ENCODE measurements at regions not wholly inside any gene's neighbourhood (a gene's known extent, or its start where the extent isn't known, plus 50 kb on each side); places are given as distances from the start of the nearest gene placed in this dataset.

DNA sequence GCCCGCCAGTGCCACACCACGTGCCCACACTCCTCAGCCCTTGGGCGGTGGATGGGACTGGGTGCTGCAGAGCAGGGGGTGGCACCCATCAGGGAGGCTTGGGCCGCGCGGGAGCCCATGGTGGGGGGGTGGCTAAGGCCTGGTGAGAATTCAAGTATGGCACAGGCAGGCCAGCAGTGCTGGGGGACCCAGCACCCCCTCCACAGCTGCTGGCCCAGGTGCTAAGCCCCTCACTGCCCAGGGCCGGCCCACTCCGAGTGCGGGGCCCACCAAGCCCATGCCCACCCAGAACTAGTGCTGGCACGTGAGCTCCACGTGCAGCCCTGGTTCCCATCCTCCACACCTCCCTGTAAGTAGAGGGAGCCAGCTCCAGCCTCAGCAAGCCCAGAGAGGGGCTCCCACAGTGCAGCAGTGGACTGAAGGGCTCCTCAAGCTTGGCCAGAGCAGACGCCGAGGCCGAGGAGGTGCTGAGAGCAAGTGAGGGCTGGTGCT, 1091.1 kb upstream of the GJE1 start:
- Histone ChIP-seq H3K9me3 (ENCODE audit: control insufficient read depth, low read length) (no peaks in the 10 kb centered on the region), H3K36me3 (ENCODE audit: control insufficient read depth, insufficient read depth, low read length, severe bottlenecking) (no peaks in the 10 kb centered on the region), H3K4me3 (ENCODE audit: low read length) (no peak overlapping the region), H3K9ac (ENCODE audit: low read length) (no peak overlapping the region), H3K27me3 (replicated peaks; ENCODE audit: control insufficient read depth, insufficient read depth, low read length) (no peaks in the 10 kb centered on the region), H3K4me1 (ENCODE audit: control insufficient read depth, insufficient read depth, low read length) (no peaks in the 10 kb centered on the region)
- DNase-seq (ENCODE audit: low read depth) = no peak

DNA sequence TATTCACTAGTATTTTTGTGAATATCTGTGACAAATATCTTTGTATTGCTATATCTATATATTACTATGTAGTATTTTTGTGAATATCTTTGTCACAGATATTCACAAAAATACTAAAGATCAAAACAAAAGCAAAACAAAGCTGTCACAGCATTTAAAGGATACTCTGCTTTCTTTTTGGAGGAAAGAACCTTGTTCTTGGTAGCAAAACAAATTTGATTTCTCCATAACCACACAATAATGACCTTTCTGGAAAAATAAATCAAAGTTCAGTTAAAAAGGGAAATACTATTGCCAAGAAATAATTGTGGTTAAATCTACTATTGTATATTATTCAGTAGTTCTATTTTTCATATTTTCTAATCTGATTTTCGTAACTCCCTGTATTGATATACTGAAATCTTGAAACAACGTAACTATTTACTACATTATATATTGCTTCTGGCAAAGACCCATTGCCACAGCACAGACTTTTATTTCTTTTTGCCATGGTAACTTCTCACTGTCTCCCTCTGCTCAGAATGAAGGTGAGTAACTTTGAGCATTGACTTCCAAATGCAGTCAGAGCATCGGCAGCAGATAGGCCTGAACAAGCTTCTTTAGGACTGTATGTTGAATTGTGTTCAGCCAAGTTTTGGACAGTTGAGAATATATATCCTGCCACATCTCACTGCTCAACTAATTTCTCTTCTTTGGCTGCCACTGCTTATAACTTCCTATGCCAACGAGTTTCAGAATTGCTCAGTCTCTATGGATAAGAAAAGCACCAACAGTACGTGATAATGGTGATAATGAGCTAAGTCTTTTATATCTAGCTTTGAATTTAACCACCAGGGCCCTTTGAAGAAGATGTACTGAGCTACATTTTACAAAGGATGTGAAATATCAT, 1097.2 kb upstream of the GJE1 start:
- Histone ChIP-seq H3K27me3 (replicated peaks; ENCODE audit: control insufficient read depth, insufficient read depth, low read length) (no peaks in the 10 kb centered on the region), H3K4me1 (ENCODE audit: control insufficient read depth, insufficient read depth, low read length) (peaks cover 7% of the 10 kb centered on the region), H3K36me3 (ENCODE audit: control insufficient read depth, insufficient read depth, low read length, severe bottlenecking) (no peaks in the 10 kb centered on the region), H3K4me3 (ENCODE audit: low read length) (no peak overlapping the region), H3K9me3 (ENCODE audit: control insufficient read depth, low read length) (no peaks in the 10 kb centered on the region), H3K9ac (ENCODE audit: low read length) (no peak overlapping the region)
- DNase-seq (ENCODE audit: low read depth) = no peak

DNA sequence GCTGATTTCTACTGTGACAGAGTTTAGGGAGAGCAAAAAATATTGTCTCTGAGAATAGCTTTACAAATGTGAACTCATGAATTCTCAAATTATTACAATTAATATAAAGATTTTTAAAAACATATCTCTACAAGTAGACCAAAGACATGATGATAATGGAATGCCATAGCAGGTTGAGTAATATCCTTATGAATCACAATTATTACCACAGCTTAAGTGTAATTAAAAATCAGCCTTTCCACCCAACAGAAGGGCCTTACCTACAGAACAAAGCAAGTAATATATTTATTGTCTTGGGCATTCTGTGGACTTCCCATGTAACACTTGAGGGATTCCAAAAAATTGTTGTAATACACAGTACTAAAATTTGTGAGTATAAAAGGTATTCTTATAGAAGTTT, 1099.6 kb upstream of the GJE1 start:
- no peaks in the 10 kb centered on the region for H3K9me3 ChIP-seq (ENCODE audit: control insufficient read depth, low read length)
- peaks cover 7% of the 10 kb centered on the region for H3K4me1 ChIP-seq (ENCODE audit: control insufficient read depth, insufficient read depth, low read length)
- no peaks in the 10 kb centered on the region for H3K36me3 ChIP-seq (ENCODE audit: control insufficient read depth, insufficient read depth, low read length, severe bottlenecking)
- H3K9ac ChIP-seq (ENCODE audit: low read length) = no peak overlapping the region
- DNase-seq (ENCODE audit: low read depth) = peak; percentile 3
- H3K27me3 ChIP-seq (replicated peaks; ENCODE audit: control insufficient read depth, insufficient read depth, low read length) = no peaks in the 10 kb centered on the region
- H3K4me3 ChIP-seq (ENCODE audit: low read length) = no peak overlapping the region

DNA sequence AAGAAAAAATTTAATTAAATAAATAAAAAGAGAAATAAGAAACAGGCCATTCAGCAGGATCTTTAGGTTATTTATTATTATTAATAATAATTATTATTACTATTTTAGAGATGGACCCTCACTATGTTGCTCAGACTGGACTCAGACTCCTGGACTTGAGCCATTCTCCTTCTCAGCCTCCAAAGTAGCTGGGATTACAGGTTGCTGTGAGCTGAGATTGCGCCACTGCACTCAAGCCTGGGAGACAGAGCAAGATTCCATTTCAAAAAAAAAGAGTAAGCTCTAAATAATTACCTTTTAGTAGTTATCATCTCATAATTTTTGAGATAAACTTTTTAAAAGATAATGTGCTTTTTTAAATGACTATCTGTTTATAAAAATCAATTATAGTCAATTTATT, 1102.8 kb upstream of the GJE1 start:
- Histone ChIP-seq H3K9ac (ENCODE audit: low read length) (no peak overlapping the region), H3K4me3 (ENCODE audit: low read length) (no peak overlapping the region), H3K9me3 (ENCODE audit: control insufficient read depth, low read length) (no peaks in the 10 kb centered on the region), H3K4me1 (ENCODE audit: control insufficient read depth, insufficient read depth, low read length) (peaks cover 7% of the 10 kb centered on the region), H3K36me3 (ENCODE audit: control insufficient read depth, insufficient read depth, low read length, severe bottlenecking) (no peaks in the 10 kb centered on the region), H3K27me3 (replicated peaks; ENCODE audit: control insufficient read depth, insufficient read depth, low read length) (no peaks in the 10 kb centered on the region)
- peak; percentile 18 for DNase-seq (ENCODE audit: low read depth)

DNA sequence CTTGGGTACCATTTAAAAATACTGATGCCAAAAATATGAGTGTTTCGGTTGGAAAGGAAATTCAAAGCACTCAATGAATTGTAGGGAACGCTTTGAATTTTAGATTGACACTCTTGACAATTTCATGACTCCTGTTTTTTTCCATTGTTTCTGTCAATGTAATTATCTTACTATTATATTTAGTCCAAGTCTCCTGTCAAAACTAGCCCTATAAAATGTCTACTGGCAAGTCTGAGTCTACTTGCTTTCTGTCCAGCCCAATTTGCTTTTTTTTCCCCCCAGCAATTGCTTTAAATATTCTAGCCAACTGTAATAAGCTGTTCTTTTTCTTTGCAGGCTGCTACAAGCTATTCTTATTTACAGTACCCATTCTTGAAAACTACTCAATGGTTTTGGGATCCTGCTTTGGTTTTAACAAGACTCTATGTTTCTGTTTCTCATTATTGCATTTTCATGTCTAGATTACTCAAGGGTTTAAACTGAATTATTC, 1103.9 kb upstream of the GJE1 start:
- Histone ChIP-seq H3K9ac (ENCODE audit: low read length) (no peak overlapping the region), H3K36me3 (ENCODE audit: control insufficient read depth, insufficient read depth, low read length, severe bottlenecking) (no peaks in the 10 kb centered on the region), H3K27me3 (replicated peaks; ENCODE audit: control insufficient read depth, insufficient read depth, low read length) (no peaks in the 10 kb centered on the region), H3K4me1 (ENCODE audit: control insufficient read depth, insufficient read depth, low read length) (peaks cover 7% of the 10 kb centered on the region), H3K4me3 (ENCODE audit: low read length) (no peak overlapping the region), H3K9me3 (ENCODE audit: control insufficient read depth, low read length) (no peaks in the 10 kb centered on the region)
- peak; percentile 6 for DNase-seq (ENCODE audit: low read depth)

DNA sequence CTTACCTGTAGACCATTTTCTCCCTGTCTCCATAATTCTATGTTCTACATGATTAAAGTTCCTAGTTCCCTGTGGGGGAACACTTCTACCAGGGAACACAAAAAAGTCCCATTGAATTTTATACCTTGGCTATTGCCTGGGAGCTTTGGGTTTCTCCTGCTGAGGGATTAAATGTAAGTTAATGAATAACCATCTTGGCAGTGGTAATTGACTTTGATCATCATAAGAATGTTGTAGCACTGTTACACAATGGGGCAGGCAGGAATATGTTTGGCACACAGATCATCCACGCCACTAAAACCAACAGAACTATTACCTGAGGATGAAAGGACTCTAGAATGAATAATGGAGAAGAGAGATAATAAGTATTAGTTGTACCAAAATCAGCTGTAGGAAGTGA, 1106.2 kb upstream of the GJE1 start:
- DNase-seq (ENCODE audit: low read depth) = no peak
- no peaks in the 10 kb centered on the region for H3K4me1 ChIP-seq (ENCODE audit: control insufficient read depth, insufficient read depth, low read length)
- H3K27me3 ChIP-seq (replicated peaks; ENCODE audit: control insufficient read depth, insufficient read depth, low read length) = no peaks in the 10 kb centered on the region
- no peak overlapping the region for H3K4me3 ChIP-seq (ENCODE audit: low read length)
- H3K9me3 ChIP-seq (ENCODE audit: control insufficient read depth, low read length) = no peaks in the 10 kb centered on the region
- H3K36me3 ChIP-seq (ENCODE audit: control insufficient read depth, insufficient read depth, low read length, severe bottlenecking) = no peaks in the 10 kb centered on the region
- no peak overlapping the region for H3K9ac ChIP-seq (ENCODE audit: low read length)

DNA sequence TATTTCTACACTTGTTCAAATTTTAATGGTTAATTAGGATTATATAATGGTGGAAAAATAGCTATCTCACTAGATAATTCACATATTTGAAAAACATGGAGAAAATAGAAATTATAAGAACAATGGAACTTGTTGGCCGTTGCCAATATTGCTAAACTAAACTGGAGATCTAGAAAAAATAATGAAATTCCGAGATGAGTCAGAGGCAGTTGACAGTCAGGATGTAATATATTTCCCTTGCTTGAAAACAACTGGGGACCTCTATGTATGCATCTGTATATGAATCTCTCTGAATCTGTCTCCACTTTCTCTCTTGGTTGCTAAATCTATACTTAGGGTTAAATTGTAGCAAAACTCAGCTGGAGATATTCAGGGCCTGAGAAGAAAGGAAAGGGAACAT, 1108.2 kb upstream of the GJE1 start:
- no peak for DNase-seq (ENCODE audit: low read depth)
- Histone ChIP-seq H3K4me1 (ENCODE audit: control insufficient read depth, insufficient read depth, low read length) (no peaks in the 10 kb centered on the region), H3K4me3 (ENCODE audit: low read length) (no peak overlapping the region), H3K9me3 (ENCODE audit: control insufficient read depth, low read length) (no peaks in the 10 kb centered on the region), H3K9ac (ENCODE audit: low read length) (no peak overlapping the region), H3K27me3 (replicated peaks; ENCODE audit: control insufficient read depth, insufficient read depth, low read length) (no peaks in the 10 kb centered on the region), H3K36me3 (ENCODE audit: control insufficient read depth, insufficient read depth, low read length, severe bottlenecking) (no peaks in the 10 kb centered on the region)

DNA sequence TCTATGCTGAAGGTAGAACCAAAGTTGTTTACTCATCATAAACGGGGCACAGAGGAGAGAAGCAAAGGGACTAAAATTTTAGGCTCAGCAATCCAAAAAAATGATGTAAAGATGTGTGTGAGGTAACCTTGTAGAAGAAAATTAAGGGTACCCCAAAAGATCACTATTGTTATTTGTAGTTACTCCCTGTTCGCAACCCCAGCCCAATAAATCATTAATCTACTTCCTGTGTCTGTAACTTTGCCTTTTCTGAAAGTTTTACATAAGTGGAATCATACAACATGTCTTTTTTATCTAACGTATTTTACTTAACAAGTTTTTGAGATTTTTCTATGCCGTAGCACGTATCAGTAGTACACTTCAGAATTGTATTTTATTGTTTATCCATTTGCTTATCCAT, 1114.8 kb upstream of the GJE1 start:
- Histone ChIP-seq H3K4me1 (ENCODE audit: control insufficient read depth, insufficient read depth, low read length) (no peaks in the 10 kb centered on the region), H3K4me3 (ENCODE audit: low read length) (no peak overlapping the region), H3K36me3 (ENCODE audit: control insufficient read depth, insufficient read depth, low read length, severe bottlenecking) (no peaks in the 10 kb centered on the region), H3K9me3 (ENCODE audit: control insufficient read depth, low read length) (peaks cover 5% of the 10 kb centered on the region), H3K9ac (ENCODE audit: low read length) (no peak overlapping the region), H3K27me3 (replicated peaks; ENCODE audit: control insufficient read depth, insufficient read depth, low read length) (no peaks in the 10 kb centered on the region)
- no peak for DNase-seq (ENCODE audit: low read depth)

DNA sequence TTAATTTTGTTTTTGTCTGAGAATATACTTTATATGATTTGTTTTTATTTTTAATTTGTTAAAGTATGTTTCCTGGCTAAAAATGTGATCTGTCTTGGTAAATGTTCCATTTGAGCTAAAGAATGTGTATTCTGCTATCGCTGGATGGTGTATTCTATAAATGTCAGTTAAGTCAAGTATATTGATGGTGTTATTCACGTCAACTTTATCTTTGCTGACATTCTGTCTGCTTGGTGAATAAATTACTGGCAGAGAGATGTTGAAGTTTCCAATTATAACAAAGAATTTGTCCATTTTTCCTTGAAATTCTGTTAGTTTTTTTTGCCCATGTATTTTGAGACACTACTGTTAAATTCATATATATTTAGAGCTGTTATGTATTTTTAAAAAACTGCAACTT, 1131.8 kb upstream of the GJE1 start:
- no peak for DNase-seq (ENCODE audit: low read depth)
- Histone ChIP-seq H3K9me3 (ENCODE audit: control insufficient read depth, low read length) (peaks cover 11% of the 10 kb centered on the region), H3K36me3 (ENCODE audit: control insufficient read depth, insufficient read depth, low read length, severe bottlenecking) (no peaks in the 10 kb centered on the region), H3K4me1 (ENCODE audit: control insufficient read depth, insufficient read depth, low read length) (no peaks in the 10 kb centered on the region), H3K27me3 (replicated peaks; ENCODE audit: control insufficient read depth, insufficient read depth, low read length) (no peaks in the 10 kb centered on the region), H3K4me3 (ENCODE audit: low read length) (no peak overlapping the region), H3K9ac (ENCODE audit: low read length) (no peak overlapping the region)

DNA sequence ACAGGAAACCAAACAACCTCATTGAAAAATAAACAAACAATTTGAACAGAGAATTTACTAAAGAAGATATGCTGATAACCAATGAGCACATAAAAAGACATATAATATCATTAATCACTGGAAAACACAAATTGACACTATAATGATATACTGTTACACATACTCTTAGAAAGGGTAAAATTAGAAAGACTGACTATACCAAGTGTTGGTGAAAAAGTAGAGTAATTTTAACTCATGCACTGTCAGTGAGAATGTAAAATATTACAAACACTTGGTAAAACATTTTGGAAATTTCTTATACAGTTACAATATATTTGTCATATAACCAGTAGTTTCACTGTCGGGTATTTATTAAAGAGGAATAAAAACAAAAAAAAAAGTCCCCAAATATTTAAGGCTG, 1139.2 kb upstream of the GJE1 start:
- DNase-seq (ENCODE audit: low read depth) = no peak
- Histone ChIP-seq H3K27me3 (replicated peaks; ENCODE audit: control insufficient read depth, insufficient read depth, low read length) (no peaks in the 10 kb centered on the region), H3K9ac (ENCODE audit: low read length) (no peak overlapping the region), H3K4me3 (ENCODE audit: low read length) (no peak overlapping the region), H3K9me3 (ENCODE audit: control insufficient read depth, low read length) (no peaks in the 10 kb centered on the region), H3K4me1 (ENCODE audit: control insufficient read depth, insufficient read depth, low read length) (peaks cover 7% of the 10 kb centered on the region), H3K36me3 (ENCODE audit: control insufficient read depth, insufficient read depth, low read length, severe bottlenecking) (no peaks in the 10 kb centered on the region)

DNA sequence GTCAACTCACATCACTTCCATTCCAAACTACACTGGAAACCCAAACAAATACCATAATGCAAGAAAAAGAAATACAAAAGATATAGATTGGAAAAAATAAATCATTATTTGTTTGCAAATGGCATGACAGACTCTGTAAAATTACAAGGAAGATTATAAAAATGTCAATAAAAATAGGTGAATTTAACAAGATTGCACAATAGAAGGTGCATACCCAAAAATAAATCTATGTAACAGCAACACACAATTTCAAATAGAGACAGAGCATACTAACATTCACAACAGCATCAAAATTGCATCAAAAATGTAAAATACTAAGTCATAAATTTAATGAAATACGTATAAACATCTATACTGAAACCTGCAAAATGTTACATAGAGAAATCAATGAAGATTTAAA, 1140.0 kb upstream of the GJE1 start:
- no peaks in the 10 kb centered on the region for H3K9me3 ChIP-seq (ENCODE audit: control insufficient read depth, low read length)
- H3K4me1 ChIP-seq (ENCODE audit: control insufficient read depth, insufficient read depth, low read length) = peaks cover 11% of the 10 kb centered on the region
- DNase-seq (ENCODE audit: low read depth) = no peak
- no peaks in the 10 kb centered on the region for H3K36me3 ChIP-seq (ENCODE audit: control insufficient read depth, insufficient read depth, low read length, severe bottlenecking)
- H3K4me3 ChIP-seq (ENCODE audit: low read length) = no peak overlapping the region
- H3K27me3 ChIP-seq (replicated peaks; ENCODE audit: control insufficient read depth, insufficient read depth, low read length) = no peaks in the 10 kb centered on the region
- H3K9ac ChIP-seq (ENCODE audit: low read length) = no peak overlapping the region

All from adipocyte (in vitro differentiated cells).